Activated B cell treated with CpG ODN at 0.5 μM for 24 hours (primary cell): ENCODE measurements at regions not wholly inside any gene's neighbourhood (a gene's known extent, or its start where the extent isn't known, plus 50 kb on each side); places are given as distances from the start of the nearest gene placed in this dataset.

Experiments
- ATAC-seq: fragments of 200-7000 bp; cut with Tn5 transposase; one replicate; pipeline ENCODE4 v1.10.0; 2021; ENCODE audit warnings: low read depth, mild to moderate bottlenecking, moderate library complexity
- CTCF ChIA-PET: fragments of 350-600 bp; sonication (Branson Sonifier 250); formaldehyde crosslinking; loops from one replicate; lab custom pipeline; 2021; ENCODE audit warnings: antibody characterized with exemption; lab: Charles Lee
- POLR2A ChIA-PET: fragments of 350-600 bp; sonication (Branson Sonifier 250); formaldehyde crosslinking; loops from one replicate; lab custom pipeline; 2021; ENCODE audit warnings: antibody characterized with exemption; lab: Charles Lee
- DNase-seq: peaks from one replicate; pipeline ENCODE4 v3.0.0; 2022
- H3K27ac Mint-ChIP-seq: one replicate; pipeline ENCODE4 v1.8.0; 2020; ENCODE audit warnings: mixed read lengths
- H3K27me3 Mint-ChIP-seq: one replicate; pipeline ENCODE4 v1.8.0; 2021; ENCODE audit warnings: mixed read lengths
- H3K36me3 Mint-ChIP-seq: one replicate; pipeline ENCODE4 v1.8.0; 2021; ENCODE audit warnings: low read depth, mixed read lengths
- H3K4me1 Mint-ChIP-seq: one replicate; pipeline ENCODE4 v1.8.0; 2021; ENCODE audit warnings: mixed read lengths
- H3K4me3 Mint-ChIP-seq: one replicate; pipeline ENCODE4 v1.8.0; 2020; ENCODE audit warnings: mild to moderate bottlenecking, mixed read lengths
- H3K9me3 Mint-ChIP-seq: one replicate; pipeline ENCODE4 v1.8.0; 2020; ENCODE audit warnings: mixed read lengths
- intact Hi-C: fragments of 100-400 bp; cut with micrococcal nuclease; formaldehyde crosslinking; loops from one replicate; pipeline ENCODE4 v1.15.1; 2024
- TF ChIP-seq, protein P1 (sequence below): fragments of 200-600 bp; IDR thresholded peaks from one replicate; pipeline ENCODE4 v1.8.0; 2022; ENCODE audit warnings: antibody characterized with exemption, mild to moderate bottlenecking

DNA sequence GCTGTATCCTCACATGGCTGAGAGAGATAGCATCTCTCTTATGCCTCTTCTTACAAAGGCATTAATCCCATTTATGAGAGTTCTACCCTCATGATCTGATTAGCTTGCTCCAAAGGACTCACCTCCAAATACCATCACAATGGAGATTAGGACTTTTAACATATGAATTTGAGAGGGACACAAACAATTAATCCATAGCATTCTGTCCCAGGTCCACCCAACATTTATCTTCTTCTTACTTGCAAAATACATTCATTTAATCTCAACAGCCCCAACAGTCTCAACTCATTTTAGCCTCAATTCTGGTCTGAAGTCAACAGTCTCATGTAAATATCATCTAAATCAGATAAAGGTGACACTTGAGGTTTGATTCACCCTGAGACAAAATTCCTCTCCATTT, 555.4 kb downstream of the RAB28 start:
- H3K4me1 Mint-ChIP-seq, result no peaks in the 10 kb centered on the region
- peaks cover 4% of the 10 kb centered on the region for H3K9me3 Mint-ChIP-seq
- H3K27ac Mint-ChIP-seq, result no peak overlapping the region
- intact Hi-C loops, result no loop called here
- no peaks in the 10 kb centered on the region for H3K27me3 Mint-ChIP-seq
- ATAC-seq (no peak), DNase-seq (no peak)
- no peak overlapping the region for H3K4me3 Mint-ChIP-seq
- CTCF ChIA-PET, result no interaction called here
- POLR2A ChIA-PET, result no interaction called here
- H3K36me3 Mint-ChIP-seq, result no peaks in the 10 kb centered on the region
- TF ChIP-seq, protein P1, sequence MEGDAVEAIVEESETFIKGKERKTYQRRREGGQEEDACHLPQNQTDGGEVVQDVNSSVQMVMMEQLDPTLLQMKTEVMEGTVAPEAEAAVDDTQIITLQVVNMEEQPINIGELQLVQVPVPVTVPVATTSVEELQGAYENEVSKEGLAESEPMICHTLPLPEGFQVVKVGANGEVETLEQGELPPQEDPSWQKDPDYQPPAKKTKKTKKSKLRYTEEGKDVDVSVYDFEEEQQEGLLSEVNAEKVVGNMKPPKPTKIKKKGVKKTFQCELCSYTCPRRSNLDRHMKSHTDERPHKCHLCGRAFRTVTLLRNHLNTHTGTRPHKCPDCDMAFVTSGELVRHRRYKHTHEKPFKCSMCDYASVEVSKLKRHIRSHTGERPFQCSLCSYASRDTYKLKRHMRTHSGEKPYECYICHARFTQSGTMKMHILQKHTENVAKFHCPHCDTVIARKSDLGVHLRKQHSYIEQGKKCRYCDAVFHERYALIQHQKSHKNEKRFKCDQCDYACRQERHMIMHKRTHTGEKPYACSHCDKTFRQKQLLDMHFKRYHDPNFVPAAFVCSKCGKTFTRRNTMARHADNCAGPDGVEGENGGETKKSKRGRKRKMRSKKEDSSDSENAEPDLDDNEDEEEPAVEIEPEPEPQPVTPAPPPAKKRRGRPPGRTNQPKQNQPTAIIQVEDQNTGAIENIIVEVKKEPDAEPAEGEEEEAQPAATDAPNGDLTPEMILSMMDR, result no peak

GRCh38 chr4:12926189-12927066, 557.7 kb downstream of the RAB28 start:
- Mint-ChIP-seq H3K9me3 (peaks cover 4% of the 10 kb centered on the region), H3K4me1 (no peaks in the 10 kb centered on the region), H3K27me3 (no peaks in the 10 kb centered on the region), H3K4me3 (no peak overlapping the region), H3K36me3 (no peaks in the 10 kb centered on the region), H3K27ac (no peak overlapping the region)
- TF ChIP-seq, protein P1, result no peak
- ChIA-PET CTCF (no interaction called here), POLR2A (no interaction called here)
- DNase-seq (no peak), ATAC-seq (no peak)
- intact Hi-C loops, result no loop called here

GRCh38 chr4:12924728-12925320, 559.3 kb downstream of the RAB28 start:
- CTCF ChIA-PET, result no interaction called here
- no peak overlapping the region for H3K27ac Mint-ChIP-seq
- POLR2A ChIA-PET, result no interaction called here

GRCh38 chr4:12924253-12924652, 559.9 kb downstream of the RAB28 start:
- CTCF ChIA-PET, result no interaction called here
- DNase-seq (no peak), ATAC-seq (no peak)
- Mint-ChIP-seq H3K9me3 (no peaks in the 10 kb centered on the region), H3K27me3 (no peaks in the 10 kb centered on the region), H3K27ac (no peak overlapping the region), H3K4me3 (no peak overlapping the region), H3K36me3 (no peaks in the 10 kb centered on the region), H3K4me1 (no peaks in the 10 kb centered on the region)
- TF ChIP-seq, protein P1, result no peak
- intact Hi-C loops, result no loop called here
- POLR2A ChIA-PET, result no interaction called here

More at GRCh38 chr4:12924728-12925320, 559.3 kb downstream of the RAB28 start:
- DNase-seq (no peak), ATAC-seq (no peak)
- Mint-ChIP-seq H3K9me3 (no peaks in the 10 kb centered on the region), H3K4me1 (no peaks in the 10 kb centered on the region), H3K36me3 (no peaks in the 10 kb centered on the region), H3K27me3 (no peaks in the 10 kb centered on the region), H3K4me3 (no peak overlapping the region)
- TF ChIP-seq, protein P1, result no peak
- intact Hi-C loops, result no loop called here

DNA sequence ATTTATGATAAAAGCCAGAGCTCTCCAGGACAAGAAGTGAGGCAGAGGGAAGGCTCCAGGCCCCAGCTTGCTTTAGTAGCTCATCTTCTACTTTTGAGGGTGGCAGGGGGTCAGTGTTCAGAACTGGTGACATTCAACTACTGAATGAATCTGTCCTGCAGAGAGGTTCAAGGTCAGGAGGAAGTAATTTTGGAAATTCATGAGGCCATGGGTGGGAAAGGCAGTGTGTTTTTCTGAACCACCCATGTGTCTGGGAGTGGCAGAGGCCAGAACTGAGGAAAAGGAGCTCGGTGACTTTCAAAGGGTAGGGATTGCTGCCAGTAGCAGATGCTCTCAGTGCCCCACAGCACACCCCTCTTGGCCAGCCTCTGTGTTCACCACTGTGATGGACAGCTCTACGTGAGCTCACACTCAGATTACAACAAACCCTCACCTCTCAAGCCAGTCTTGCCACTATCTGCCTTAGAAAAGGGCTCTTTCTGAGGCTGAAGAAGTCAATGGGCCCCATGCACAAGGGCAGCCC, 571.2 kb downstream of the RAB28 start:
- Mint-ChIP-seq H3K27me3 (no peaks in the 10 kb centered on the region), H3K36me3 (no peaks in the 10 kb centered on the region), H3K9me3 (peaks cover 8% of the 10 kb centered on the region), H3K27ac (no peak overlapping the region), H3K4me1 (no peaks in the 10 kb centered on the region), H3K4me3 (no peak overlapping the region)
- no peak for DNase-seq
- no peak for ATAC-seq
- ChIA-PET POLR2A (no interaction called here), CTCF (no interaction called here)
- TF ChIP-seq, protein P1, result no peak
- intact Hi-C loops, result no loop called here
